ENCODE measurements at regions not wholly inside any gene's neighbourhood (a gene's known extent, or its start where the extent isn't known, plus 50 kb on each side); places are given as distances from the start of the nearest gene placed in this dataset.

- no peak overlapping the region for H2AFZ ChIP-seq (ENCODE audit: low read depth, low read length)
- no peak overlapping the region for H3K27ac ChIP-seq (ENCODE audit: insufficient read depth, low read depth, low read length)
- BruUV-seq (replicated peaks), result no TSS peak
- no peak for TF ChIP-seq POLR2A (IDR thresholded peaks at IDR 0.05; ENCODE audit: low read depth, low read length)
- no peak for TF ChIP-seq MYC (IDR thresholded peaks at IDR 0.05; ENCODE audit: low read depth, low read length)
- TF ChIP-seq JUN (IDR thresholded peaks at IDR 0.05; ENCODE audit: borderline replicate concordance, insufficient read depth, insufficient read length, low read depth), result no peak
- H3K9ac ChIP-seq (replicated peaks; ENCODE audit: extremely low read depth, insufficient read depth, low read length), result no peak overlapping the region
- CTCF ChIA-PET, result no interaction called here
- no peak overlapping the region for H3K4me3 ChIP-seq (replicated peaks in 1 of 3; ENCODE audit: insufficient read depth in 1 of 3, low read depth in 1 of 3, low read length in 3 of 3)
- POLR2A ChIA-PET, result no interaction called here
- no peak for DNase-seq (ENCODE audit: low read depth, low spot score)
- no peaks in the 10 kb centered on the region for H4K20me1 ChIP-seq (replicated peaks; ENCODE audit: control insufficient read depth, extremely low read depth, insufficient read depth, low read length)
- no peaks in the 10 kb centered on the region for H3K79me2 ChIP-seq (ENCODE audit: control insufficient read depth, insufficient read depth, low read length)
- H3K36me3 ChIP-seq (ENCODE audit: control insufficient read depth in 2 of 2, extremely low read depth in 1 of 2, insufficient read depth in 2 of 2, low read length in 2 of 2), result no peaks in the 10 kb centered on the region
- H3K9me3 ChIP-seq (replicated peaks; ENCODE audit: control insufficient read depth, insufficient read depth, low read length), result no peaks in the 10 kb centered on the region
- no peak overlapping the region for H3K4me2 ChIP-seq (ENCODE audit: insufficient read depth, low read length)
- no peak for FAIRE-seq
- H3K27me3 ChIP-seq (ENCODE audit: control insufficient read depth in 2 of 2, insufficient read depth in 2 of 2, low read length in 2 of 2), result no peaks in the 10 kb centered on the region
- intact Hi-C loops (cut with micrococcal nuclease), result no loop called here
- no peaks in the 10 kb centered on the region for H3K4me1 ChIP-seq (ENCODE audit: control insufficient read depth, extremely low read depth, insufficient read depth, low read length)
- no peaks in the 10 kb centered on the region for H3K9me1 ChIP-seq (replicated peaks; ENCODE audit: control insufficient read depth, extremely low read depth, insufficient read depth, low read length)
- dilution Hi-C loops (cut with MboI; ENCODE audit: extremely low pct_ligation_motif_present, low sequenced_read_pairs), result no loop called here
Measured at GRCh38 chr2:239574054-239574433, 173.2 kb upstream of the HDAC4 start.

- Histone ChIP-seq H3K9me3 (replicated peaks; ENCODE audit: control insufficient read depth, insufficient read depth, low read length) (no peaks in the 10 kb centered on the region), H3K36me3 (ENCODE audit: control insufficient read depth in 2 of 2, extremely low read depth in 1 of 2, insufficient read depth in 2 of 2, low read length in 2 of 2) (no peaks in the 10 kb centered on the region), H3K4me3 (replicated peaks in 1 of 3; ENCODE audit: insufficient read depth in 1 of 3, low read depth in 1 of 3, low read length in 3 of 3) (no peak overlapping the region), H4K20me1 (replicated peaks; ENCODE audit: control insufficient read depth, extremely low read depth, insufficient read depth, low read length) (no peaks in the 10 kb centered on the region), H3K4me2 (ENCODE audit: insufficient read depth, low read length) (no peak overlapping the region), H3K79me2 (ENCODE audit: control insufficient read depth, insufficient read depth, low read length) (no peaks in the 10 kb centered on the region), H3K9me1 (replicated peaks; ENCODE audit: control insufficient read depth, extremely low read depth, insufficient read depth, low read length) (no peaks in the 10 kb centered on the region), H2AFZ (ENCODE audit: low read depth, low read length) (no peak overlapping the region), H3K27me3 (ENCODE audit: control insufficient read depth in 2 of 2, insufficient read depth in 2 of 2, low read length in 2 of 2) (no peaks in the 10 kb centered on the region), H3K9ac (replicated peaks; ENCODE audit: extremely low read depth, insufficient read depth, low read length) (no peak overlapping the region), H3K4me1 (ENCODE audit: control insufficient read depth, extremely low read depth, insufficient read depth, low read length) (no peaks in the 10 kb centered on the region), H3K27ac (ENCODE audit: insufficient read depth, low read depth, low read length) (no peak overlapping the region)
- BruUV-seq (replicated peaks), result no TSS peak
- DNase-seq (ENCODE audit: low read depth, low spot score) (no peak), FAIRE-seq (no peak)
- TF ChIP-seq JUN (IDR thresholded peaks at IDR 0.05; ENCODE audit: borderline replicate concordance, insufficient read depth, insufficient read length, low read depth), result no peak
- no peak for TF ChIP-seq POLR2AphosphoS5 (IDR thresholded peaks at IDR 0.05; ENCODE audit: insufficient read depth, low read depth, low read length)
- no peak for TF ChIP-seq GATA2 (IDR thresholded peaks at IDR 0.05; ENCODE audit: insufficient read depth, insufficient read length, low read depth, low read length)
- TF ChIP-seq MAX (IDR thresholded peaks at IDR 0.05; ENCODE audit: insufficient read depth, insufficient read length), result no peak
- TF ChIP-seq MYC (IDR thresholded peaks at IDR 0.05; ENCODE audit: low read depth, low read length), result no peak
- TF ChIP-seq CTCF (IDR thresholded peaks at IDR 0.05; ENCODE audit: extremely low read depth in 1 of 2, insufficient read depth in 1 of 2, low read depth in 1 of 2, low read length in 2 of 2), result no peak
- TF ChIP-seq POLR2A (IDR thresholded peaks at IDR 0.05; ENCODE audit: low read depth, low read length), result no peak
- TF ChIP-seq EZH2 (IDR thresholded peaks at IDR 0.05; ENCODE audit: borderline replicate concordance, low read depth, low read length, severe bottlenecking), result no peak
- no peak for TF ChIP-seq FOS (IDR thresholded peaks at IDR 0.05; ENCODE audit: borderline replicate concordance, insufficient read depth, low read length)
- ChIA-PET CTCF (no interaction called here), POLR2A (no interaction called here)
- dilution Hi-C loops (cut with MboI; ENCODE audit: extremely low pct_ligation_motif_present, low sequenced_read_pairs), result no loop called here
- intact Hi-C loops (cut with micrococcal nuclease), result no loop called here
Measured at GRCh38 chr2:239570971-239571520, 170.2 kb upstream of the HDAC4 start.
